HG02642 (cell line): ENCODE measurements at regions not wholly inside any gene's neighbourhood (a gene's known extent, or its start where the extent isn't known, plus 50 kb on each side); places are given as distances from the start of the nearest gene placed in this dataset.
A peak's percentile ranks its signal among the peaks of the same experiment; 100 is the strongest.

Source experiments
- ATAC-seq: cut with Tn5 transposase; IDR thresholded peaks from one replicate; pipeline ENCODE4 v1.9.1; 2021; ENCODE audit warnings: mild to moderate bottlenecking; ENCODE audit not compliant: unreplicated experiment, poor library complexity

GRCh38 chr18:2050702-2051201, 520.6 kb downstream of the METTL4 start:
- ATAC-seq = no peak

- ATAC-seq = no peak
Observed at GRCh38 chr18:2053490-2054089, 517.7 kb downstream of the METTL4 start.

- ATAC-seq = no peak
Observed at GRCh38 chr18:2059336-2059735, 512.0 kb downstream of the METTL4 start.

GRCh38 chr18:2060086-2060485, 511.2 kb downstream of the METTL4 start:
- ATAC-seq = no peak

GRCh38 chr18:2070631-2071030, 500.7 kb downstream of the METTL4 start:
- no peak for ATAC-seq

DNA sequence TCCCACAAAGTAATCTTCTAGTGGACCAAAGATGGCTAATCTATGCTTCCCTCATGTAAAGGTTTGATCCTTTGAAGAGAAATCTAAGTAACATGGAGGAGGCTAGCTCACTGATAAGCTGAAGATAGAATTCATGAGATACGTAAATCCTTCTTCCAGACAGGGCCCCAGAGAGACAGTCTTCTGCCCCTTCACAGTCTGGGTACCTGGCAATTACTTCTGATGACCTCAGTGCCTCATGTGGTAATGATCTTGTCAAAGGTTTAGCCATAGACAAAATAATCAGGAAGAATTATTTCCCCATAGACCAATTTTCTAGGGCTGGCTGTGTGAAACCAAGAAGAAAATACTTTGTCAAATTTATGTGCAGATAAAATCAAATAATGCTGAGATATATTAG, 495.8 kb downstream of the METTL4 start:
- ATAC-seq = no peak

GRCh38 chr18:2082676-2083075, 488.6 kb downstream of the METTL4 start:
- no peak for ATAC-seq

- ATAC-seq = peak; percentile 42
Observed at GRCh38 chr18:2083691-2084090, 487.6 kb downstream of the METTL4 start.

GRCh38 chr18:2086439-2086838, 484.9 kb downstream of the METTL4 start:
- ATAC-seq = no peak

DNA sequence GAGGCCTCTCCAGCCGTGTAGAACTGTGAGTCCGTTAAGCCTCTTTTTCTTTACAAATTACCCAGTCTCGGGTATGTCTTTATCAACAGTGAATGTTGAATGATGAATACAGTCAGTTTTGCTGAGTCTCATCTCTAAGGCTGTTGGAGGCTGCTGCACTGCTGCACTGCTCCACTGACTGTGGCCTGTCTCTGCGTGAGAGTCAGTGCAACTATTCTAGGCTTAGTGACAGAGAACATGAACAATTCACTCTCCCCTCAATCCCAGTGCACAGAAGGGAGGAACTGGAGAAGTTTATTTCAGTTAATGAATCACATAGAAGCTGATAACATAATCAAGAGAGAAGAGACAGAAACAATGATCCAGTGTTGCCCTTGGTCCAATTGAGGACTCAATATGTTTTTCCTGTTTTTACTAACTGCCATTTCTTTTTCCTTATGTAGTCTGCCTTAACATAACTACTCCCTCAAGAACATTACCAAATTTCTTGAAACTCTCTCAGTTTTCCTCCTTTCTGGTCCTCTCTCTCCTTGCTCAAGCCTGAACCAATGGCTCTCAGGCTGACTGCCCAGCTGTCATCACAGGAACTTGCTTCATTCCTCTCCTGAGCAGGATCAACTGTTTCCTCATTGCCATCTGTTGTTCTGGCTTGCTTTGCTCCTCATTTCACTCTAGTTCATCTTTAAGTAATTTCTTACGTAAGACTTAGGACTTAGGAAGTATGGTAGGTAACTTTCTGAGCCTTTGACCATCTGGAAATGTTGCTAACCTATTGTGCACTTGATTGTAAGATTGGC, 483.2 kb downstream of the METTL4 start:
- ATAC-seq = no peak

DNA sequence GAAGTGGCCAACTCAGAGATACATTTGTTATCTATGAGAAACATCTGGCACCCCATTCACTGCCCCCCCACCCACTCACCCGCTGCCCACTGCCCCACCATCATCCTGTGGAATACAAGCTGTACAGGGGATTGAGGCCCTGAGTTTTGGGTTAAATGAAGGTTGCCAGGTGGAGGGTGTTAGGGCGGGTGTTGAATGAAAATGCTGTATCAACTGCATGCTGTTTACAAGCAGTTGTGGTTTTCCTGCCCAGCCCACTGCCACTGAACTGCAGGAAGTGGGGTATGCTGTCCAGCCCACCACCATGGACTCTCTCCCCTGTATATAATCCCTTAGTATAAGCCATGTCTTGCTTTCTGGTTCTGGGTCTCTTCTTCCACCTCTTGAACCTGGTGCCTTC, 481.9 kb downstream of the METTL4 start:
- no peak for ATAC-seq

DNA sequence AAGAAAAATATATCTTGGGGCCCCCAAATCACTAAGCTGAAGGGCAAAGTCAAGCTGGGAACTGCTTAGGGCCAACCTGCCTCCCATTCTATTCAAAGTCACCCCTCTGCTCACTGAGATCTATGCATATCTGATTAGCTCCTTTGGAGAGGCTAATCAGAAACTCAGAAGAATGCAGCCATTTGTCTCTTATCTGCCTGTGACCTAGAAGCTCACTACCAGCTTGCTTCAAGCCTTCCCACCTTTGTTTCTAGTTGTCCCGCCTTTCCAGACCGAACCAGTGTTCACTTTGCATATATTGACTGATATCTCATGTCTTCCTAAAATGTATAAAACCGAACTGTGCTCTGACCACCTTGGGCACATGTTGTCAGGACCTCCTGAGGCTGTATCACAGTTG, 479.4 kb downstream of the METTL4 start:
- ATAC-seq = no peak

DNA sequence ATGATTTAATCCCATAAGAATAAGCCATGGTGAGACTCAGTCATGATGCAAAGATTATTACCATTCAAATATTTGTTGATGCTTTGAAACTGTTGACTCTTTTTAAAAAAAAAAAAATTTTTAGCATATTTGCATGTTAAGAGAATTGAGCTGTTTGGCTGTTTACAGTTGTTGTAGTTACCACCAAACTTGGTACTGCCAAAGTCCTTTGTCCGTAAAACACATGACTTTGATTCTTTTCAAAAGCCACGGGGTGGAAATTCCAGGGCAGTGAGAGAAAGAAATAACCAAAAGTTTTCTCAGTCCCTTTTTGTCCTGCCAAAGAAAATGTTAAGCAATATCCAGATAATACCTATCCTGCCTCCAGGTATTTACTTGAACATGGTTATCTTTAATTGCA, 474.8 kb downstream of the METTL4 start:
- ATAC-seq = no peak

- ATAC-seq = no peak
Observed at GRCh38 chr18:2100694-2101213, 470.6 kb downstream of the METTL4 start.

- ATAC-seq = no peak
Observed at GRCh38 chr18:2102022-2102421, 469.3 kb downstream of the METTL4 start.

DNA sequence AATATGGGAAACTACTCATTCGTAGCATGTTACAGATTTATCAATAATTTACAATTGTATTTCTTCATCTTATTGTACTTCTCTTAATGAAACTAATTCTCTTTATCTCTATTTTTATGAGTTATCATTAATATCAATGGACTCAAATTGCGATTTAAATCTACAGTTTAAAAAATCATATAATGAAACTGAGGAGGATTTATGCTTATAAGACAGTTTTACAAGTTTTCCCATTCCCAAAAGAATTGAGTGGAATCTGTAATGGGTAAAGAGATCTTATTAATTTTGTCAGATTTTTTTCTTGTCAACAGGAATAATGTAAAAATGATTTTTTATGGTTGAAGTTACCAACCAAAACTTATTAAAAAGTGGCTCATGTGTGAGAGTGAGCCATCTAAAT, 468.0 kb downstream of the METTL4 start:
- ATAC-seq = no peak

GRCh38 chr18:2104620-2105462, 466.5 kb downstream of the METTL4 start:
- ATAC-seq = peak; percentile 93

DNA sequence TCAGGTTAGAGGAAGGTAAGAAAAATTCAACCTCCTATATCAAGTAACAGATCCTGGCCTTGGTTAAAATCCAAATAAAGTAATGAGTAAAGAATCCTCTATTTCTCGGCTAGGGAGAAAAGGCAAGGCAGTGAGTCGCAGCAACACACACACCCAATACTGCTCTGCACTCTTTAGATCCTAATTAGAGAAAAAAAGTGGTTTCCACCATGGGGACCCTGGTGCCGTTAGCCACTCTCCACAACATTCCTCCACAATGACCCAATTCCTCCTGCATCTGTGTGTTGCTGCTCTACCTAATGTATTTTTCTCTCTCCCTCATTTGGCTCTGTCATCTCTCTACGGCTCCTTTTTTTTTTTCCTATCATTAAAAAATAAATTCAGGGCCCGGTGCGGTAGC, 462.7 kb downstream of the METTL4 start:
- no peak for ATAC-seq

DNA sequence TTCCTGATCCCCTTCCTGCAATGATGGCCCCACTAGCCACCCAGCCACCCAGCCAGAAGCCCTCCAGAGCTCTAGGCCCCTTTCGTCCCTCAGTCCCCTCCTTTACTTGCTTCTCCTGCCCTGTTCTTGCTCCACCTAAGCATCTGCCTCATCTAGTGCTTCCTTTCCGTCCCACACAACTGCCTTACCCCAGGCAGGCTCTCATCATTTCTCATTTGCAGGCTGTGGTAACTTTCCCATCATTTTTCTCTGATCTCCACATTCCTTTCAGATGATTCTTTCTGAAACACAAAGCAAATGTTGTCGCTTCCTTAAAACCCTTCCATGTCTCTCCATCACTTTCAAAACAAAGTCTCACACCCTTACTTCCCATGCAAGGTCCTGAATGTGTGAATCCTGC, 459.8 kb downstream of the METTL4 start:
- ATAC-seq = no peak

GRCh38 chr18:2112435-2113045, 458.8 kb downstream of the METTL4 start:
- ATAC-seq = no peak
